ENCODE measurements at regions not wholly inside any gene's neighbourhood (a gene's known extent, or its start where the extent isn't known, plus 50 kb on each side); places are given as distances from the start of the nearest gene placed in this dataset.
"Not testable (repeated sequence)": the region's sequence is repeated elsewhere in the genome, so short reads cannot be mapped to it uniquely, and the experiment has no call there.

DNA sequence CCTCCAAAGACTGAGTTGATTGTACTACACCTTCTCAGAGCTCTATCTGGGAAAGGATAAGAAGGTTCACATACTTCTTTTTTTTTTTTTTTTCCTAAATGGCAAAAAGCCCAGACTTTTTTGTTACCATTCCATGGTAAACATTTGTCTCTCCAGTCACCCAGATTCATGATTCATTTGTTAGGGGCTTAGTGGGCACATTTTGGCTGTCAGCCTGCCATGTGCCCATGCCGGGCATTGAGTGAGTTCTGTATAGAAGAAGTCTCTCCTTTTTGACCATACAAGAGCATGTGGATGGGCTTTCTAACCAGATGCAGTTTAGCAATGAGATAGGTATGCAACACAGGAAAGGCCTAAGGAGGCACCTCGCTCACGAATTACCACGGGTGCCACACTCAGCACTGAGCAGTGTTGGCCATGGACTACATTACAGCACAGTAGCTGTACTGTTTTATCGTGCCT lies 447.5 kb upstream of the HSF2 start:
- DNase-seq, result peak in 1 of 2 experiments; percentile 42

GRCh38 chr6:121955401-121955800 lies 444.1 kb upstream of the HSF2 start:
- DNase-seq, result not testable (repeated sequence)

- no peak for DNase-seq
Observed at GRCh38 chr6:121956782-121957181, 442.7 kb upstream of the HSF2 start.

GRCh38 chr6:121959501-121959900 lies 440.0 kb upstream of the HSF2 start:
- DNase-seq, result no peak

GRCh38 chr6:121961619-121962125 lies 437.8 kb upstream of the HSF2 start:
- DNase-seq, result no peak

- DNase-seq, result no peak
Observed at GRCh38 chr6:121963826-121964225, 435.6 kb upstream of the HSF2 start.

- DNase-seq, result no peak
Observed at GRCh38 chr6:121965739-121966138, 433.7 kb upstream of the HSF2 start.

- DNase-seq, result no peak
Observed at GRCh38 chr6:121967631-121968030, 431.8 kb upstream of the HSF2 start.

DNA sequence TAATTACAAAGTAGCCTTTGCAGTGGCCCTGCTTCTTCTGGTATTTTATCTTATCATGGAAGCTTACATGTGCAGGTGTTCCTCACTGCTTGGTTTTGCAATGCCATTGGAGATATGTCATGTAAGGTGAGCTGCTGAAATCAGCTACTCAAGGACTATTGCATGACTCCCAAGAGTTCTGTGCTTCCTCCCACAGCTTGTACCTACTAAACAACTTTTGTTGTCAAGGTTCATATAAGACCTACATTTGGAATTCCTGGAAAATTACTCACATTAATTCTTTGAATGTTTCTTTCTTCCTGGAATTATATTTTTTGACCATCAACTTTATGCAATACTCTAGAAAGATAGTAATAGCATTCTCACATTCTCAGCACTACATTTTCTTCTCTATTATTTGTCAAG lies 427.5 kb upstream of the HSF2 start:
- DNase-seq, result no peak

- no peak for DNase-seq
Observed at GRCh38 chr6:121984956-121985355, 414.5 kb upstream of the HSF2 start.

GRCh38 chr6:121993362-121993761 lies 406.1 kb upstream of the HSF2 start:
- DNase-seq, result no peak

GRCh38 chr6:121994919-121995318 lies 404.5 kb upstream of the HSF2 start:
- DNase-seq, result no peak

GRCh38 chr6:121998631-121999030 lies 400.8 kb upstream of the HSF2 start:
- no peak for DNase-seq

DNA sequence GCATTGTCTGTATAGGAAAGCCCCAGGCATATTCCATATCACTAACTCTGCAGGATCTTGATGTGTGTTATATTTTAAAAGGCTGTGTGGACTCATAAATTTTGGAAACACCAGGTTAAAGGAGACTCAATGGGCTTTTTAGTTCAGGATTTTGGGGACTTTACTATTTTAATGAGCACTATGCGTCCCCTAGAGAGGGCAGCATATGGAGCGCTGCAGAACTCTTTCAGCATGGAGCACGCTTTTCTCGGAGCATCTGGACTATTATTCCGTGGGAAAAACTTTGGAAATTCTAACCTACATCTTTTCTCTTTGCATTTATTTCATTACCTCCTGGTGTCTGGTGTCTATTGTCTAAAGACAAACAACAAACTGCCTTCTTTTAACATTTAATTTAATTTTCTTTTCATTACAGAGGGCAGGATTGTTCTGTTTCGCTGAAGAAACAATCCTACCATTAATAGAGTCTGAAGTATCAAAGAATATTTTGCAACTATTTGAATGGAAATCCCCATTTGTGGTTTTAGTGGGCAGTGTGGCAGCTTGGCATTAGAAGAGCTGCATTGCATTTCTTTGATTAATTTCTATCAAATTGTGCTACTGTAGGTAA lies 399.9 kb upstream of the HSF2 start:
- no peak for DNase-seq

- DNase-seq, result no peak
Observed at GRCh38 chr6:122005661-122006060, 393.8 kb upstream of the HSF2 start.

DNA sequence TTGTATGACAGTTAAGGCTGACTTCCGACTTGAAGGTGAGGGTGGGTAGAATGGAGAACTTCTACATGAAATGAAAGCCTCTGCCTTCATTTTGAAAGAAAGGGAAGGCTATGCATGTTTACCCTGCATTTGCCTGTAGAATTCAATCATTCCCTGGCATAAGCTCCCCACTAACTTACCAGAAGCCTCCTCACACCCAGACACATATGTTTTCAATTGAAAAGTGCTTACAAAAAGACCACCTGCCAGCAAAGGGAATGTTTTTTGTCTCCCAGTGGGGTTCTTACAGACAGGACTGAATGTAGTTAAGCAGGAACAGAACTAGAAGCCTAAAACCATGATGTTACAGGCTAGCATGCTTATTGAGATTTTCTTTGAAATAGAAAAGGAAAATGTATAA lies 392.1 kb upstream of the HSF2 start:
- DNase-seq, result no peak

- DNase-seq, result no peak
Observed at GRCh38 chr6:122008101-122008999, 391.1 kb upstream of the HSF2 start.

DNA sequence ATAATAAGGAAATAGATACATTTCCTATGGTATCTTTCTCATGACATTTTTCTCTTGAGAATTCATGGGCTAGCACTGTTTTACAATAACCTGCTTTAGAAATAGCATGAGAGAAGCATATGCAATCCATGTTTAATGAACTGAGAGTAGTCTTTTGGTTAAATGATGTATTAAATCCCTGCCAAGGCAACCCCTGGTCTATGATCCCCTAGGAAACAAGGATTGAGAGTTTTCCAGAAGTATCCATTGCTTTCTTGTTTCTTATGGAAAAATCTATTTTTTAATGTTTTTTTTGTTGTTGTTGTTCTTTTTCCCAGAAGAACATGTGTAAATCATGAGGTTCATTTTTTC lies 390.5 kb upstream of the HSF2 start:
- no peak for DNase-seq

GRCh38 chr6:122012578-122012977 lies 386.9 kb upstream of the HSF2 start:
- DNase-seq, result no peak

GRCh38 chr6:122014961-122015360 lies 384.5 kb upstream of the HSF2 start:
- no peak for DNase-seq

GRCh38 chr6:122020588-122021264 lies 378.7 kb upstream of the HSF2 start:
- no peak for DNase-seq

DNA sequence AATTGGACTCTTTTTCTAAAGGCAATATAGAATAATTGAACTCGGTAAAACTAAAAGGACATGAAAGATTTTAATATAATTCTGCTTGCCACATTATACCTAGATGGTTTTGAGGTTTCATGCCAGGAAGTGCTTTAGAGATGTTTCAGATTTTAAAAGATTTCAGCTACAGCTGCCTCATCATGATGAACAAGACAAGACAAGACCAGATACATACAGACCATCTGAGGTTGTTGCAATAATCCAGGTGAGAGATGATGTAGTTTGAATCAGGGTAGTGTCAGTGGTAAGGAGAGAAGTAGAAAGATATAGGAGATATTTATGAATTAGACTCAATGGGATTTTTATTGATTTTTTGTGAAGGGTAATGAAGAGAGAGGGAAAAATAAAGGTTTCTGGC lies 374.3 kb upstream of the HSF2 start:
- DNase-seq, result no peak

GRCh38 chr6:122026582-122027369 lies 372.7 kb upstream of the HSF2 start:
- DNase-seq, result no peak

Measured in NCI-H2081 (cell line).